Esophagus (tissue), 2 donors: ENCODE measurements at regions not wholly inside any gene's neighbourhood (a gene's known extent, or its start where the extent isn't known, plus 50 kb on each side); places are given as distances from the start of the nearest gene placed in this dataset.

Experiments used
- H3K27ac ChIP-seq, 2 donors: one replicate each; pipeline ENCODE4 v1.5.1; 2013; ENCODE audit warnings: low read depth in 2 of 2, mild to moderate bottlenecking in 2 of 2, inconsistent platforms in 1 of 2, low read length in 1 of 2, moderate library complexity in 1 of 2
- H3K27me3 ChIP-seq, 2 donors: one replicate each; pipeline ENCODE4 v1.6.1; 2013; ENCODE audit warnings: low read length in 2 of 2, control low read depth in 1 of 2, mild to moderate bottlenecking in 1 of 2; ENCODE audit not compliant: insufficient read depth in 2 of 2, control insufficient read depth in 1 of 2
- H3K36me3 ChIP-seq, 2 donors: one replicate each; pipeline ENCODE4 v1.6.1; 2013; ENCODE audit warnings: low read length in 1 of 2; ENCODE audit not compliant: control insufficient read depth in 2 of 2, insufficient read depth in 2 of 2
- H3K4me1 ChIP-seq, 2 donors: one replicate each; pipeline ENCODE4 v1.6.1; 2013; ENCODE audit warnings: low read length in 1 of 2; ENCODE audit not compliant: control insufficient read depth in 2 of 2, insufficient read depth in 2 of 2
- H3K4me3 ChIP-seq, 2 donors: one replicate each; pipeline ENCODE4 v1.5.1; 2013; ENCODE audit warnings: low read length in 2 of 2, mild to moderate bottlenecking in 2 of 2, low read depth in 1 of 2, moderate library complexity in 1 of 2
- H3K9me3 ChIP-seq, 2 donors: one replicate each; pipeline ENCODE4 v1.6.1; 2013; ENCODE audit warnings: mild to moderate bottlenecking in 2 of 2, low read depth in 1 of 2, low read length in 1 of 2, moderate library complexity in 1 of 2; ENCODE audit not compliant: control insufficient read depth in 2 of 2, insufficient read depth in 1 of 2
- WGBS, 2 donors: extraction: QIAGEN DNeasy Blood & Tissue Kit; methylation state at CpG; one replicate each; pipeline ENCODE4 v1.1.7; 2013; 5-methylcytosine and 5-hydroxymethylcytosine counted together
- donor health status: healthy with polysubstance abuse.
- donor health status: Bipolar disorder and iron deficiency.

DNA sequence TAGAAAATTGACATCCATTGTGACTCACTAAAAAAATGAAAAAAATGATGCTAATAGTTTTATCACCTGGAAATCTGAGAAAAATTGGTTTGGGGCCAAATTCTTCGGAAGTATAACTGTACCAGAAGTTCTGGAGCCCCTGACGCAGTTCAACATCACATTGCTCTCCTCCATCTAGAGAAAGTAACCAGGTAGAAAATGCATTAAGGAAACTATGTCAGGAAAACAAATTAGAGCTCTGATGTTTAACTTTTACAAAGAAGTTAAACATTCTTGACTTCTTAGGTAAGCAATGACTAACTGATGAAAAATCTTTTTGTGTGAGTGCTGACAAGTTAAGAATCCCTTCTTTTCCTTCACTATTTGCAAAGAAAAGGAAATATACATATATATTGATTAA lies 61.1 kb upstream of the TMEM196 start:
- Histone ChIP-seq H3K4me3 (no peak overlapping the region), H3K27ac (no peak overlapping the region), H3K4me1 (no peaks in the 10 kb centered on the region), H3K27me3 (no peaks in the 10 kb centered on the region), H3K9me3 (no peaks in the 10 kb centered on the region), H3K36me3 (no peaks in the 10 kb centered on the region)
- WGBS, 2 donors, result 42 to 57% methylated on average over 2 of the region's 2 CpGs

DNA sequence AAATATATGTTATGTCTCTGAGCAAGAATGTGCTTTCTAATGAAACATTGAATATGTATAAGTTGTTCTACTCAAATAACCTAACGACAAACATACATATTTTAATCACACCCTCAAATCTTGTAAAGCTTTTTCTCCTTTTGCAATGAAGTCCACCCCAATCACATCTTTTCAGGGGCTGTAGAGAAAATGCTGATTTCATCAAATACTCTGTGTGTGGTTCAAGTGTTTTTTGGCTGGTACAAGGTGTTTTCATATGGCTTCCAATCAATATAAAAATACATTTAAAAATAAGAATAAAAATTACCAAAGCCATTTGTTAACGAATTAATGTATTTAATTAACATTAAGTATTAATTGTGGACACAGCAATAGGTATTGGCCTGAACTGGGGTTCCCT lies 57.2 kb upstream of the TMEM196 start:
- Histone ChIP-seq H3K9me3 (no peaks in the 10 kb centered on the region), H3K4me1 (no peaks in the 10 kb centered on the region), H3K27ac (no peak overlapping the region), H3K4me3 (no peak overlapping the region), H3K36me3 (no peaks in the 10 kb centered on the region), H3K27me3 (no peaks in the 10 kb centered on the region)
- 69 to 71% methylated on average over 2 of the region's 2 CpGs for WGBS, 2 donors
